Heart left ventricle (tissue), 16 donors: ENCODE measurements at regions not wholly inside any gene's neighbourhood (a gene's known extent, or its start where the extent isn't known, plus 50 kb on each side); places are given as distances from the start of the nearest gene placed in this dataset.

Experiments used
- ATAC-seq, 4 donors: fragments of 200-7000 bp; cut with Tn5 transposase; one replicate each; pipeline ENCODE4 v1.9.1; 2020 to 2022; ENCODE audit warnings: moderate library complexity in 4 of 4, mild to moderate bottlenecking in 3 of 4, moderate number of reproducible peaks in 1 of 4
- DNase-seq, 5 donors: peaks; one replicate each; pipeline ENCODE4 v3.0.0-alpha.2; 2020
- H3K27ac ChIP-seq, 12 donors: fragments of 200-600 bp; sonication (generic) in 4 of 12; one replicate each; pipeline versions ENCODE4 v1.5.0 to v1.8.0; 2016 to 2022; ENCODE audit warnings: mild to moderate bottlenecking in 2 of 12
- H3K27me3 ChIP-seq, 9 donors: fragments of 200-600 bp; sonication (generic) in 2 of 9; one replicate each; pipeline versions ENCODE4 v1.5.1 to v1.8.0; 2016 to 2022; ENCODE audit warnings: mild to moderate bottlenecking in 3 of 9
- H3K36me3 ChIP-seq, 9 donors: fragments of 200-600 bp; sonication (generic) in 2 of 9; one replicate each; pipeline versions ENCODE4 v1.5.0 to v1.8.0; 2018 to 2022; ENCODE audit warnings: mild to moderate bottlenecking in 2 of 9
- H3K4me1 ChIP-seq, 12 donors: fragments of 200-600 bp; sonication (generic) in 4 of 12; one replicate each; pipeline versions ENCODE4 v1.5.0 to v1.8.0; 2016 to 2022; ENCODE audit warnings: mild to moderate bottlenecking in 3 of 12
- H3K4me3 ChIP-seq, 12 donors: fragments of 200-600 bp; sonication (generic) in 4 of 12; one replicate each; pipeline versions ENCODE4 v1.5.0 to v1.8.0; 2017 to 2022; ENCODE audit warnings: mild to moderate bottlenecking in 9 of 12, moderate library complexity in 4 of 12
- H3K9me3 ChIP-seq, 12 donors: fragments of 200-600 bp; sonication (generic) in 4 of 12; one replicate each; pipeline versions ENCODE4 v1.5.0 to v1.8.0; 2016 to 2022; ENCODE audit warnings: mild to moderate bottlenecking in 1 of 12
- CTCF ChIP-seq, 12 donors: fragments of 200-600 bp; sonication (generic) in 4 of 12; IDR thresholded peaks; one replicate each; pipeline versions ENCODE4 v1.5.0 to v1.8.0; 2018 to 2022; ENCODE audit warnings: antibody characterized with exemption in 12 of 12, mild to moderate bottlenecking in 5 of 12
- POLR2A ChIP-seq, 2 donors: fragments of 450-650 bp; IDR thresholded peaks; one replicate each; pipeline ENCODE4 v1.6.1; 2017; ENCODE audit warnings: antibody characterized with exemption in 2 of 2, mild to moderate bottlenecking in 2 of 2, moderate library complexity in 2 of 2
- WGBS, 4 donors: extraction: QIAGEN DNeasy Blood & Tissue Kit in 2 of 4; methylation state at CpG; one replicate each; pipeline versions ENCODE4 v1.1.5 to v1.1.7; 2013 to 2018; 5-methylcytosine and 5-hydroxymethylcytosine counted together
- intact Hi-C, 10 donors: fragments of 100-400 bp; cut with DNase I; formaldehyde crosslinking; loops; one replicate each; pipeline versions ENCODE4 v1.11.1 to v1.14.2; 2022
- donor health status: ischemic (EF 13 %, LVEDD 7.1; RV severe dilation, severe dysfunction).
- donor health status: healthy with polysubstance abuse.
- donor health status: DM: no; HTN: yes; CAD: no.
- donor health status: DM: no; HTN: no; CAD: no.
- donor health status: ischemic (EF 25% LVEDD 6.9; RV normal size, moderate dysfunction).
- donor health status: ischemic (EF 25% LVEDD 5.7; RV mildly dilated, moderate dysfunction).
- donor health status: healthy.
- donor health status: DM: yes; HTN: yes; CAD: no.
- donor health status: ischemic (EF 35%, LVEDD 5.7; RV mildly dilated, moderate dysfunction).
- donor health status: nonischemic (EF 11% LVEDD 7.7; RV severe dilation, severe dysfunction).
- donor health status: DM: yes; HTN: yes; CAD: no.
- donor health status: PGD.
- donor health status: ischemic (EF 29% LVEDD 5.4; RV normal size, mild dysfunction).
- donor health status: nonischemic (EF 23%, LVEDD 6.1; RV moderate dilation, normal function).

- Histone ChIP-seq H3K36me3 (no peaks in the 10 kb centered on the region), H3K27me3 (no peaks in the 10 kb centered on the region), H3K27ac (no peak overlapping the region), H3K4me1 (no peaks in the 10 kb centered on the region), H3K9me3 (no peaks in the 10 kb centered on the region), H3K4me3 (no peak overlapping the region)
- TF ChIP-seq POLR2A (IDR thresholded peaks at IDR 0.05) (no peak), CTCF (IDR thresholded peaks at IDR 0.05) (no peak)
- DNase-seq (no peak), ATAC-seq (no peak)
- 67 to 77% (median 71%) methylated on average over 2 of the region's 2 CpGs for WGBS, 4 donors
- intact Hi-C loops: no loop called here
Measured at GRCh38 chr15:38164061-38164460, 88.6 kb upstream of the SPRED1 start.

GRCh38 chr15:38164507-38164906, 88.1 kb upstream of the SPRED1 start:
- ATAC-seq: no peak
- no peaks in the 10 kb centered on the region for H3K36me3 ChIP-seq
- intact Hi-C loops: no loop called here
- H3K4me1 ChIP-seq: no peaks in the 10 kb centered on the region
- TF ChIP-seq POLR2A (IDR thresholded peaks at IDR 0.05) (no peak), CTCF (IDR thresholded peaks at IDR 0.05) (no peak)
- 70 to 78% (median 76%) methylated on average over 4 of the region's 4 CpGs for whole genome bisulfite sequencing, 4 donors
- no peak for DNase-seq
- H3K9me3 ChIP-seq: no peaks in the 10 kb centered on the region
- H3K27ac ChIP-seq: no peak overlapping the region
- no peaks in the 10 kb centered on the region for H3K27me3 ChIP-seq
- no peak overlapping the region for H3K4me3 ChIP-seq

- Histone ChIP-seq H3K27ac (no peak overlapping the region), H3K4me1 (no peaks in the 10 kb centered on the region), H3K36me3 (no peaks in the 10 kb centered on the region), H3K27me3 (no peaks in the 10 kb centered on the region), H3K9me3 (no peaks in the 10 kb centered on the region), H3K4me3 (no peak overlapping the region)
- ATAC-seq (no peak), DNase-seq (no peak)
- 48 to 58% (median 53%) methylated on average over 2 of the region's 2 CpGs for WGBS, 4 donors
- no peak for TF ChIP-seq POLR2A (IDR thresholded peaks at IDR 0.05)
- no peak for TF ChIP-seq CTCF (IDR thresholded peaks at IDR 0.05)
- intact Hi-C loops: no loop called here
Measured at GRCh38 chr15:38168467-38169070, 84.1 kb upstream of the SPRED1 start.

GRCh38 chr15:38171973-38172372, 80.7 kb upstream of the SPRED1 start:
- no peak overlapping the region for H3K4me3 ChIP-seq
- DNase-seq (no peak), ATAC-seq (no peak)
- H3K9me3 ChIP-seq: no peaks in the 10 kb centered on the region
- TF ChIP-seq POLR2A (IDR thresholded peaks at IDR 0.05): no peak
- TF ChIP-seq CTCF (IDR thresholded peaks at IDR 0.05): no peak
- H3K27ac ChIP-seq: no peak overlapping the region
- intact Hi-C loops: no loop called here
- 69 to 83% (median 75%) methylated on average over 1 of the region's 1 CpG for WGBS, 4 donors
- no peaks in the 10 kb centered on the region for H3K36me3 ChIP-seq
- no peaks in the 10 kb centered on the region for H3K27me3 ChIP-seq
- H3K4me1 ChIP-seq: no peaks in the 10 kb centered on the region
